T-cell (primary cell): ENCODE measurements at regions not wholly inside any gene's neighbourhood (a gene's known extent, or its start where the extent isn't known, plus 50 kb on each side); places are given as distances from the start of the nearest gene placed in this dataset.

Experiments
- ATAC-seq, 4 experiments: fragments of 200-7000 bp in 3 of 4; fragments of 150-1000 bp in 1 of 4; cut with Tn5 transposase; replicated peaks in 1 of 4; 1 replicate in 3 of 4; 2 replicates in 1 of 4; pipeline ENCODE4 v1.10.0; 2021; ENCODE audit warnings: moderate library complexity in 3 of 4, mild to moderate bottlenecking in 2 of 4, moderate number of reproducible peaks in 1 of 4
- CTCF ChIA-PET, 2 donors: fragments of 300-600 bp; sonication (Branson Sonifier 250); formaldehyde crosslinking; loops; one replicate each; lab custom pipeline; 2022; ENCODE audit warnings: antibody characterized with exemption in 2 of 2; lab: Charles Lee
- POLR2A ChIA-PET, 2 donors: fragments of 300-600 bp; sonication (Branson Sonifier 250); formaldehyde crosslinking; loops; one replicate each; lab custom pipeline; 2022; ENCODE audit warnings: antibody characterized with exemption in 2 of 2; lab: Charles Lee
- DNase-seq, 35 experiments: peaks; one replicate each; pipeline versions ENCODE4 v3.0.0 to v3.0.0-alpha.2; 2013 to 2023
- H3K27ac ChIP-seq: one replicate; pipeline ENCODE4 v1.5.1; 2013; ENCODE audit warnings: low read length
- H3K27me3 ChIP-seq, 2 experiments: replicated peaks in 1 of 2; 1 replicate in 1 of 2; 2 replicates in 1 of 2; pipeline versions ENCODE4 v1.6.1 to v1.7.0; 2013; ENCODE audit warnings: low read length in 1 of 2, mixed read lengths in 1 of 2; ENCODE audit not compliant: control insufficient read depth in 2 of 2, insufficient read depth in 2 of 2; ENCODE audit errors: extremely low read depth in 1 of 2
- H3K36me3 ChIP-seq, 2 donors: 1 replicate in 1 of 2; 2 replicates in 1 of 2; pipeline versions ENCODE4 v1.6.1 to v1.7.0; 2013; ENCODE audit warnings: low read length in 1 of 2; ENCODE audit not compliant: control insufficient read depth in 2 of 2, insufficient read depth in 1 of 2; ENCODE audit errors: extremely low read depth in 1 of 2
- H3K4me1 ChIP-seq, 2 experiments: 1 replicate in 1 of 2; 2 replicates in 1 of 2; pipeline versions ENCODE4 v1.6.1 to v1.7.0; 2013; ENCODE audit warnings: low read length in 2 of 2, mixed read lengths in 1 of 2; ENCODE audit not compliant: insufficient read depth in 2 of 2, control insufficient read depth in 1 of 2; ENCODE audit errors: extremely low read depth in 1 of 2
- H3K4me3 ChIP-seq, 2 donors: 1 replicate in 1 of 2; 2 replicates in 1 of 2; pipeline versions ENCODE4 v1.5.1 to v1.7.0; 2013; ENCODE audit warnings: mild to moderate bottlenecking in 2 of 2, low read length in 1 of 2, moderate library complexity in 1 of 2; ENCODE audit not compliant: control insufficient read depth in 1 of 2; ENCODE audit errors: extremely low read depth in 1 of 2
- H3K9me3 ChIP-seq: 2 replicates; pipeline ENCODE4 v1.7.0; 2013
- H3K27ac Mint-ChIP-seq, 2 donors: one replicate each; pipeline ENCODE4 v1.8.0; 2020 to 2021; ENCODE audit warnings: mild to moderate bottlenecking in 2 of 2, mixed read lengths in 2 of 2
- H3K27me3 Mint-ChIP-seq, 2 donors: one replicate each; pipeline ENCODE4 v1.8.0; 2021 to 2022; ENCODE audit warnings: mixed read lengths in 2 of 2
- H3K36me3 Mint-ChIP-seq: one replicate; pipeline ENCODE4 v1.8.0; 2021; ENCODE audit warnings: mixed read lengths
- H3K4me1 Mint-ChIP-seq, 3 donors: one replicate each; pipeline ENCODE4 v1.8.0; 2020 to 2022; ENCODE audit warnings: mixed read lengths in 3 of 3, mild to moderate bottlenecking in 1 of 3
- H3K4me3 Mint-ChIP-seq, 3 donors: one replicate each; pipeline ENCODE4 v1.8.0; 2020 to 2022; ENCODE audit warnings: mild to moderate bottlenecking in 3 of 3, mixed read lengths in 3 of 3, moderate library complexity in 3 of 3
- H3K9me3 Mint-ChIP-seq, 3 donors: one replicate each; pipeline ENCODE4 v1.8.0; 2020 to 2022; ENCODE audit warnings: mixed read lengths in 3 of 3
- WGBS: methylation state at CpG from one replicate; pipeline ENCODE4 v1.1.5; 2013; ENCODE audit warnings: missing lambda C conversion rate; ENCODE audit not compliant: insufficient coverage; 5-methylcytosine and 5-hydroxymethylcytosine counted together

- POLR2A ChIA-PET = no interaction called here
- ATAC-seq = no peak
- no peak for DNase-seq
- no peaks in the 10 kb centered on the region for H3K9me3 ChIP-seq
- H3K4me1 Mint-ChIP-seq = no peaks in the 10 kb centered on the region
- H3K9me3 Mint-ChIP-seq = peaks cover 0 to 5% (median 4%) of the 10 kb centered on the region in 3 donors
- WGBS = 100% methylated on average over 2 of the region's 2 CpGs
- H3K36me3 ChIP-seq = no peaks in the 10 kb centered on the region
- H3K36me3 Mint-ChIP-seq = no peaks in the 10 kb centered on the region
- CTCF ChIA-PET = no interaction called here
- H3K27ac Mint-ChIP-seq = no peak overlapping the region
- H3K4me3 ChIP-seq = no peak overlapping the region
- H3K27me3 ChIP-seq = no peaks in the 10 kb centered on the region
- no peaks in the 10 kb centered on the region for H3K27me3 Mint-ChIP-seq
- H3K27ac ChIP-seq = no peak overlapping the region
- no peaks in the 10 kb centered on the region for H3K4me1 ChIP-seq
- no peak overlapping the region for H3K4me3 Mint-ChIP-seq
These were observed 185.6 kb upstream of the MBNL1 start for GRCh38 chr3:152083135-152083534.

- Histone ChIP-seq H3K27me3 (no peaks in the 10 kb centered on the region), H3K4me3 (no peak overlapping the region), H3K9me3 (no peaks in the 10 kb centered on the region), H3K36me3 (no peaks in the 10 kb centered on the region), H3K27ac (no peak overlapping the region), H3K4me1 (no peaks in the 10 kb centered on the region)
- no peaks in the 10 kb centered on the region for H3K27me3 Mint-ChIP-seq
- no CpG with 5 or more reads among the region's 2 CpGs for WGBS
- H3K9me3 Mint-ChIP-seq = peaks cover 0 to 5% (median 0%) of the 10 kb centered on the region in 3 donors
- CTCF ChIA-PET = no interaction called here
- no peak overlapping the region for H3K27ac Mint-ChIP-seq
- no peak for DNase-seq
- H3K4me3 Mint-ChIP-seq = no peak overlapping the region
- ATAC-seq = no peak
- no peaks in the 10 kb centered on the region for H3K36me3 Mint-ChIP-seq
- POLR2A ChIA-PET = no interaction called here
- H3K4me1 Mint-ChIP-seq = peaks cover 0 to 1% (median 0%) of the 10 kb centered on the region in 3 donors
These were observed 184.1 kb upstream of the MBNL1 start for GRCh38 chr3:152084441-152085158.

- Histone ChIP-seq H3K4me1 (no peaks in the 10 kb centered on the region), H3K27ac (no peak overlapping the region), H3K9me3 (no peaks in the 10 kb centered on the region), H3K4me3 (no peak overlapping the region), H3K27me3 (no peaks in the 10 kb centered on the region), H3K36me3 (no peaks in the 10 kb centered on the region)
- Mint-ChIP-seq H3K9me3 (no peaks in the 10 kb centered on the region), H3K27ac (no peak overlapping the region), H3K4me3 (no peak overlapping the region), H3K36me3 (no peaks in the 10 kb centered on the region), H3K4me1 (peaks cover 0 to 3% (median 0%) of the 10 kb centered on the region in 3 donors), H3K27me3 (no peaks in the 10 kb centered on the region)
- ChIA-PET CTCF (interaction anchor here in 1 of 2 donors (0.6 kb wide), 1 partner anchor 1483 kb away, joined by 3 read pairs; no protein-coding TSS in a partner anchor), POLR2A (no interaction called here)
- no peak for ATAC-seq
- DNase-seq = no peak
These were observed 181.6 kb upstream of the MBNL1 start for GRCh38 chr3:152087153-152087552.

GRCh38 chr3:152089528-152089927, 179.2 kb upstream of the MBNL1 start:
- no peaks in the 10 kb centered on the region for H3K9me3 ChIP-seq
- no peak overlapping the region for H3K27ac Mint-ChIP-seq
- ATAC-seq = no peak
- no peaks in the 10 kb centered on the region for H3K27me3 ChIP-seq
- peaks cover 0 to 3% (median 0%) of the 10 kb centered on the region in 3 donors for H3K4me1 Mint-ChIP-seq
- ChIA-PET CTCF (no interaction called here), POLR2A (no interaction called here)
- no peak overlapping the region for H3K4me3 ChIP-seq
- H3K4me1 ChIP-seq = no peaks in the 10 kb centered on the region
- no peaks in the 10 kb centered on the region for H3K36me3 Mint-ChIP-seq
- H3K27me3 Mint-ChIP-seq = no peaks in the 10 kb centered on the region
- no peak overlapping the region for H3K4me3 Mint-ChIP-seq
- H3K9me3 Mint-ChIP-seq = peaks cover 0 to 1% (median 0%) of the 10 kb centered on the region in 3 donors
- H3K27ac ChIP-seq = no peak overlapping the region
- no peaks in the 10 kb centered on the region for H3K36me3 ChIP-seq
- no peak for DNase-seq

- Histone ChIP-seq H3K4me1 (no peaks in the 10 kb centered on the region), H3K9me3 (no peaks in the 10 kb centered on the region), H3K4me3 (no peak overlapping the region), H3K27ac (no peak overlapping the region), H3K36me3 (no peaks in the 10 kb centered on the region), H3K27me3 (no peaks in the 10 kb centered on the region)
- H3K4me1 Mint-ChIP-seq = peaks cover 0 to 3% (median 0%) of the 10 kb centered on the region in 3 donors
- no CpG with 5 or more reads among the region's 1 CpG for WGBS
- no peaks in the 10 kb centered on the region for H3K36me3 Mint-ChIP-seq
- H3K4me3 Mint-ChIP-seq = no peak overlapping the region
- POLR2A ChIA-PET = no interaction called here
- DNase-seq = no peak
- CTCF ChIA-PET = no interaction called here
- H3K9me3 Mint-ChIP-seq = peaks cover 0 to 4% (median 0%) of the 10 kb centered on the region in 3 donors
- no peaks in the 10 kb centered on the region for H3K27me3 Mint-ChIP-seq
- ATAC-seq = no peak
- H3K27ac Mint-ChIP-seq = no peak overlapping the region
These were observed 177.0 kb upstream of the MBNL1 start for GRCh38 chr3:152091725-152092124.

GRCh38 chr3:152093901-152094300, 174.8 kb upstream of the MBNL1 start:
- H3K4me1 Mint-ChIP-seq = peaks cover 0 to 3% (median 0%) of the 10 kb centered on the region in 3 donors
- ChIA-PET CTCF (no interaction called here), POLR2A (no interaction called here)
- ATAC-seq (no peak), DNase-seq (no peak)
- peaks cover 0 to 4% (median 0%) of the 10 kb centered on the region in 3 donors for H3K9me3 Mint-ChIP-seq
- no peak overlapping the region for H3K4me3 ChIP-seq
- no peaks in the 10 kb centered on the region for H3K27me3 Mint-ChIP-seq
- no peaks in the 10 kb centered on the region for H3K9me3 ChIP-seq
- no peak overlapping the region for H3K27ac ChIP-seq
- no peaks in the 10 kb centered on the region for H3K36me3 ChIP-seq
- H3K27ac Mint-ChIP-seq = no peak overlapping the region
- no peaks in the 10 kb centered on the region for H3K36me3 Mint-ChIP-seq
- H3K4me1 ChIP-seq = no peaks in the 10 kb centered on the region
- H3K27me3 ChIP-seq = no peaks in the 10 kb centered on the region
- H3K4me3 Mint-ChIP-seq = no peak overlapping the region

- Histone ChIP-seq H3K4me3 (no peak overlapping the region), H3K27ac (no peak overlapping the region), H3K36me3 (no peaks in the 10 kb centered on the region), H3K9me3 (no peaks in the 10 kb centered on the region), H3K27me3 (no peaks in the 10 kb centered on the region), H3K4me1 (no peaks in the 10 kb centered on the region)
- ATAC-seq (no peak), DNase-seq (no peak)
- Mint-ChIP-seq H3K4me3 (no peak overlapping the region), H3K27me3 (no peaks in the 10 kb centered on the region), H3K36me3 (no peaks in the 10 kb centered on the region), H3K4me1 (peaks cover 0 to 2% (median 0%) of the 10 kb centered on the region in 3 donors), H3K27ac (no peak overlapping the region), H3K9me3 (peaks cover 0 to 4% (median 0%) of the 10 kb centered on the region in 3 donors)
- ChIA-PET POLR2A (no interaction called here), CTCF (interaction anchor here in 1 of 2 donors (0.6 kb wide), 1 partner anchor 350 kb away, joined by 3 read pairs; no protein-coding TSS in a partner anchor)
These were observed 174.3 kb upstream of the MBNL1 start for GRCh38 chr3:152094406-152094805.
